Nephron (organoid): ENCODE measurements at regions not wholly inside any gene's neighbourhood (a gene's known extent, or its start where the extent isn't known, plus 50 kb on each side); places are given as distances from the start of the nearest gene placed in this dataset.

Experiments used
- H3K27ac Mint-ChIP-seq, 3 experiments: 2 replicates each; pipeline ENCODE4 v1.8.0; 2020; ENCODE audit warnings: mixed read lengths in 3 of 3, mild to moderate bottlenecking in 2 of 3, moderate library complexity in 1 of 3
- H3K27me3 Mint-ChIP-seq: 2 replicates; pipeline ENCODE4 v1.8.0; 2021; ENCODE audit warnings: low read depth, mild to moderate bottlenecking, moderate library complexity, mixed read lengths
- H3K36me3 Mint-ChIP-seq: 2 replicates; pipeline ENCODE4 v1.8.0; 2020; ENCODE audit warnings: low read depth, mixed read lengths
- H3K4me1 Mint-ChIP-seq: 2 replicates; pipeline ENCODE4 v1.8.0; 2020; ENCODE audit warnings: mixed read lengths
- H3K4me3 Mint-ChIP-seq, 3 experiments: 2 replicates each; pipeline ENCODE4 v1.8.0; 2020; ENCODE audit warnings: mild to moderate bottlenecking in 3 of 3, mixed read lengths in 3 of 3, moderate library complexity in 2 of 3
- H3K9me3 Mint-ChIP-seq: 2 replicates; pipeline ENCODE4 v1.8.0; 2020; ENCODE audit warnings: mixed read lengths
- CTCF ChIP-seq, 3 experiments: fragments of 200-600 bp; sonication (generic); IDR thresholded peaks; one replicate each; pipeline ENCODE4 v1.5.0; 2021; ENCODE audit warnings: antibody characterized with exemption in 3 of 3; ENCODE audit not compliant: unreplicated experiment in 3 of 3

GRCh38 chrX:25143596-25143995 lies 127.8 kb upstream of the ARX start:
- TF ChIP-seq CTCF (IDR thresholded peaks at IDR 0.05; ENCODE audit: unreplicated experiment in 3 of 3), result no peak
- Mint-ChIP-seq H3K27me3 (peaks cover 32% of the 10 kb centered on the region), H3K4me1 (peaks cover 14% of the 10 kb centered on the region), H3K4me3 (peak overlapping the region in 2 of 3 experiments; percentile 4 to 72), H3K27ac (no peak overlapping the region), H3K9me3 (no peaks in the 10 kb centered on the region), H3K36me3 (no peaks in the 10 kb centered on the region)

- Mint-ChIP-seq H3K36me3 (no peaks in the 10 kb centered on the region), H3K9me3 (no peaks in the 10 kb centered on the region), H3K4me1 (peaks cover 14% of the 10 kb centered on the region), H3K27me3 (peaks cover 38% of the 10 kb centered on the region), H3K27ac (no peak overlapping the region), H3K4me3 (no peak overlapping the region)
- no peak for TF ChIP-seq CTCF (IDR thresholded peaks at IDR 0.05; ENCODE audit: unreplicated experiment in 3 of 3)
Measured at GRCh38 chrX:25141684-25142083, 125.9 kb upstream of the ARX start.

- TF ChIP-seq CTCF (IDR thresholded peaks at IDR 0.05; ENCODE audit: unreplicated experiment in 3 of 3), result no peak
- H3K4me3 Mint-ChIP-seq, result no peak overlapping the region
- no peak overlapping the region for H3K27ac Mint-ChIP-seq
- H3K4me1 Mint-ChIP-seq, result no peaks in the 10 kb centered on the region
- peaks cover 14% of the 10 kb centered on the region for H3K27me3 Mint-ChIP-seq
- H3K9me3 Mint-ChIP-seq, result peaks cover 4% of the 10 kb centered on the region
- no peaks in the 10 kb centered on the region for H3K36me3 Mint-ChIP-seq
Measured at GRCh38 chrX:25131055-25131454, 115.3 kb upstream of the ARX start.

- no peak for TF ChIP-seq CTCF (IDR thresholded peaks at IDR 0.05; ENCODE audit: unreplicated experiment in 3 of 3)
- peaks cover 14% of the 10 kb centered on the region for H3K27me3 Mint-ChIP-seq
- H3K36me3 Mint-ChIP-seq, result no peaks in the 10 kb centered on the region
- H3K27ac Mint-ChIP-seq, result no peak overlapping the region
- H3K4me1 Mint-ChIP-seq, result no peaks in the 10 kb centered on the region
- H3K9me3 Mint-ChIP-seq, result peaks cover 2% of the 10 kb centered on the region
- no peak overlapping the region for H3K4me3 Mint-ChIP-seq
Measured at GRCh38 chrX:25130619-25131018, 114.9 kb upstream of the ARX start.

DNA sequence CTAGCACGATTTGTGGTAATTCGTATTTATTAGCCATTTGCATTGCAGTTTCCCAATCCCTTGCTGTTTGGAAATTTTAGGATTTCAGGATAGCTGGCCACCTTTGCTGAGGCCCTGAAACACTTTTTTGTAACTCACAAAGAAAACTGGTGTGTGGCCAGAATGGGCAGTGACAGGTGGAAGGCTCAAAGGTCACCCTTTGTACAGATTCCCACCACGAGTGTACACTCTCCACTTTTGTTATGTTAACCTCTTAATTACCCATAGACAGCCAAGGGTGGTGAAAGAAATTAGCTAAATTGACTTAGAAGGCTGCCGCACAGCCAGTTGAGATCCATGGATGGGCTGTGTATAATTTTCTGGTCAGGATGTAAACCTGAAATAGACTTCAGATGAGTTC lies 109.7 kb upstream of the ARX start:
- no peak overlapping the region for H3K27ac Mint-ChIP-seq
- no peak for TF ChIP-seq CTCF (IDR thresholded peaks at IDR 0.05; ENCODE audit: unreplicated experiment in 3 of 3)
- H3K9me3 Mint-ChIP-seq, result peaks cover 21% of the 10 kb centered on the region
- no peaks in the 10 kb centered on the region for H3K4me1 Mint-ChIP-seq
- no peak overlapping the region for H3K4me3 Mint-ChIP-seq
- no peaks in the 10 kb centered on the region for H3K36me3 Mint-ChIP-seq
- peaks cover 11% of the 10 kb centered on the region for H3K27me3 Mint-ChIP-seq

- no peaks in the 10 kb centered on the region for H3K36me3 Mint-ChIP-seq
- H3K4me3 Mint-ChIP-seq, result no peak overlapping the region
- no peak for TF ChIP-seq CTCF (IDR thresholded peaks at IDR 0.05; ENCODE audit: unreplicated experiment in 3 of 3)
- no peak overlapping the region for H3K27ac Mint-ChIP-seq
- peaks cover 28% of the 10 kb centered on the region for H3K9me3 Mint-ChIP-seq
- H3K4me1 Mint-ChIP-seq, result no peaks in the 10 kb centered on the region
- H3K27me3 Mint-ChIP-seq, result peaks cover 16% of the 10 kb centered on the region
Measured at GRCh38 chrX:25124391-25124790, 108.6 kb upstream of the ARX start.
